Activated T-cell treated with anti-CD3 and anti-CD28 coated beads for 48 hours (primary cell): ENCODE measurements at regions not wholly inside any gene's neighbourhood (a gene's known extent, or its start where the extent isn't known, plus 50 kb on each side); places are given as distances from the start of the nearest gene placed in this dataset.
A peak's percentile ranks its signal among the peaks of the same experiment; 100 is the strongest.
"Not testable (repeated sequence)": the region's sequence is repeated elsewhere in the genome, so short reads cannot be mapped to it uniquely, and the experiment has no call there.

Experiments
- DNase-seq: peaks from one replicate; pipeline ENCODE4 v3.0.0-alpha.2; 2020; ENCODE audit warnings: low read depth

- peak; percentile 23 for DNase-seq
Measured at GRCh38 chr3:107942244-107942643, 148.6 kb downstream of the CD47 start.

GRCh38 chr3:107939691-107940442, 151.0 kb downstream of the CD47 start:
- DNase-seq, result no peak

GRCh38 chr3:107938143-107938542, 152.7 kb downstream of the CD47 start:
- no peak for DNase-seq

GRCh38 chr3:107934808-107935207, 156.0 kb downstream of the CD47 start:
- DNase-seq, result no peak

- DNase-seq, result no peak
Measured at GRCh38 chr3:107933450-107933849, 157.4 kb downstream of the CD47 start.

GRCh38 chr3:107931326-107931725, 159.5 kb downstream of the CD47 start:
- DNase-seq, result no peak

GRCh38 chr3:107929088-107929487, 161.7 kb downstream of the CD47 start:
- no peak for DNase-seq

- DNase-seq, result no peak
Measured at GRCh38 chr3:107928084-107928445, 162.8 kb downstream of the CD47 start.

GRCh38 chr3:107927361-107928083, 163.3 kb downstream of the CD47 start:
- DNase-seq, result peak; percentile 72

GRCh38 chr3:107925851-107926250, 165.0 kb downstream of the CD47 start:
- no peak for DNase-seq

GRCh38 chr3:107921038-107921437, 169.8 kb downstream of the CD47 start:
- DNase-seq, result no peak

- DNase-seq, result no peak
Measured at GRCh38 chr3:107920538-107920937, 170.3 kb downstream of the CD47 start.

GRCh38 chr3:107919239-107919638, 171.6 kb downstream of the CD47 start:
- no peak for DNase-seq

GRCh38 chr3:107916171-107916570, 174.7 kb downstream of the CD47 start:
- DNase-seq, result no peak

GRCh38 chr3:107915706-107916105, 175.1 kb downstream of the CD47 start:
- no peak for DNase-seq

GRCh38 chr3:107913701-107914100, 177.1 kb downstream of the CD47 start:
- no peak for DNase-seq

- no peak for DNase-seq
Measured at GRCh38 chr3:107911337-107912000, 179.4 kb downstream of the CD47 start.

- peak; percentile 15 for DNase-seq
Measured at GRCh38 chr3:107910713-107911259, 180.0 kb downstream of the CD47 start.

GRCh38 chr3:107909583-107909982, 181.2 kb downstream of the CD47 start:
- DNase-seq, result not testable (repeated sequence)

- no peak for DNase-seq
Measured at GRCh38 chr3:107907996-107908395, 182.8 kb downstream of the CD47 start.

- DNase-seq, result no peak
Measured at GRCh38 chr3:107904536-107905066, 186.2 kb downstream of the CD47 start.

- DNase-seq, result no peak
Measured at GRCh38 chr3:107899990-107900651, 190.7 kb downstream of the CD47 start.
